A549 (cell line): ENCODE measurements at regions not wholly inside any gene's neighbourhood (a gene's known extent, or its start where the extent isn't known, plus 50 kb on each side); places are given as distances from the start of the nearest gene placed in this dataset.

Experiments used
- ATAC-seq, 2 experiments: fragments of 200-7000 bp in 1 of 2; fragments of >200 bp in 1 of 2; cut with Nextera tagmentation in 1 of 2; cut with Tn5 transposase in 1 of 2; 3 replicates each; pipeline versions ENCODE4 v1.8.0 to v1.9.1; 2018 to 2020; ENCODE audit warnings: mild to moderate bottlenecking in 1 of 2, moderate library complexity in 1 of 2
- CTCF ChIA-PET: fragments of 300-600 bp; sonication (Branson Sonifier 250); formaldehyde crosslinking; extraction: SDS; loops from one replicate; lab custom pipeline; 2021; ENCODE audit warnings: antibody characterized with exemption, inconsistent platforms; lab: Yijun Ruan, JAX
- POLR2A ChIA-PET: fragments of 350-600 bp; formaldehyde crosslinking; extraction: SDS; loops from one replicate; lab custom pipeline; 2021; ENCODE audit warnings: antibody characterized with exemption, inconsistent platforms; lab: Yijun Ruan, JAX
- DNase-seq, 2 experiments: peaks; one replicate each; pipeline versions ENCODE4 v3.0.0 to v3.0.0-alpha.2; 2011 to 2016; ENCODE audit warnings: low read depth in 1 of 2, low spot score in 1 of 2
- FAIRE-seq: peaks from 2 replicates; lab custom pipeline; 2011; peaks lifted over from hg19 to GRCh38; lab: Jason Lieb, UNC
- H3K27ac ChIP-seq, 2 experiments: fragments of >200 bp; sonication (Bioruptor Twin); formaldehyde crosslinking; 3 replicates each; pipeline ENCODE4 v1.5.1; 2016 to 2017
- H3K4me1 ChIP-seq: fragments of >200 bp; sonication (Bioruptor Twin); formaldehyde crosslinking; 3 replicates; pipeline ENCODE4 v1.6.1; 2016
- H3K4me2 ChIP-seq: fragments of >200 bp; sonication (Bioruptor Twin); formaldehyde crosslinking; 3 replicates; pipeline ENCODE4 v1.6.1; 2016
- H3K4me3 ChIP-seq: fragments of >200 bp; sonication (Bioruptor Twin); formaldehyde crosslinking; 3 replicates; pipeline ENCODE4 v1.5.1; 2016
- H3K9me3 ChIP-seq: fragments of >200 bp; sonication (Bioruptor Twin); formaldehyde crosslinking; 3 replicates; pipeline ENCODE4 v1.6.1; 2016
- CBX2 ChIP-seq: fragments of 200-600 bp; sonication (generic); IDR thresholded peaks from 2 replicates; pipeline ENCODE4 v1.6.1; 2016; ENCODE audit warnings: low read depth, mild to moderate bottlenecking, borderline replicate concordance
- CBX8 ChIP-seq: fragments of 200-600 bp; sonication (generic); IDR thresholded peaks from 2 replicates; pipeline ENCODE4 v1.6.1; 2016
- CEBPB ChIP-seq, 2 experiments: fragments of >200 bp in 1 of 2; sonication (Bioruptor Twin) in 1 of 2; formaldehyde crosslinking in 1 of 2; IDR thresholded peaks; 2 replicates each; pipeline ENCODE4 v1.6.1; 2012 to 2016
- CHD2 ChIP-seq: fragments of 150-350 bp; IDR thresholded peaks from 2 replicates; pipeline ENCODE4 v1.6.1; 2014; ENCODE audit warnings: low read length; ENCODE audit not compliant: partially characterized antibody
- CHD4 ChIP-seq: fragments of 200-600 bp; sonication (generic); IDR thresholded peaks from 2 replicates; pipeline ENCODE4 v1.6.1; 2016; ENCODE audit warnings: antibody characterized with exemption, mild to moderate bottlenecking, borderline replicate concordance
- EHF ChIP-seq: fragments of 250-450 bp; sonication (Bioruptor Pico); IDR thresholded peaks from 2 replicates; pipeline ENCODE4 v1.5.0; 2020; ENCODE audit warnings: mild to moderate bottlenecking
- EP300 ChIP-seq, 2 experiments: fragments of >200 bp; sonication (Bioruptor Twin); formaldehyde crosslinking; IDR thresholded peaks; 2 replicates in 1 of 2; 3 replicates in 1 of 2; pipeline ENCODE4 v1.6.1; 2016 to 2017
- ESRRA ChIP-seq: fragments of 150-350 bp; IDR thresholded peaks from 2 replicates; pipeline ENCODE4 v1.6.1; 2014; ENCODE audit warnings: mild to moderate bottlenecking, low read length, borderline replicate concordance
- FOSL2 ChIP-seq, 2 experiments: fragments of 450-650 bp in 1 of 2; fragments of >200 bp in 1 of 2; sonication (Bioruptor Twin) in 1 of 2; formaldehyde crosslinking; IDR thresholded peaks; 2 replicates each; pipeline versions ENCODE4 v1.5.0 to v1.6.1; 2016 to 2020; ENCODE audit warnings: mild to moderate bottlenecking in 1 of 2, moderate library complexity in 1 of 2
- GATA3 ChIP-seq: IDR thresholded peaks from 2 replicates; pipeline ENCODE4 v1.6.1; 2012; ENCODE audit warnings: borderline replicate concordance
- HEYL ChIP-seq: fragments of 250-450 bp; sonication (Bioruptor Pico); IDR thresholded peaks from 2 replicates; pipeline ENCODE4 v1.8.0; 2021; ENCODE audit warnings: mild to moderate bottlenecking, moderate library complexity
- HMGXB4 ChIP-seq: fragments of 250-450 bp; sonication (Bioruptor Pico); IDR thresholded peaks from 2 replicates; pipeline ENCODE4 v1.5.0; 2021; ENCODE audit warnings: mild to moderate bottlenecking, moderate library complexity, borderline replicate concordance
- HOXA7 ChIP-seq: fragments of 250-450 bp; sonication (Bioruptor Pico); IDR thresholded peaks from 2 replicates; pipeline ENCODE4 v1.5.0; 2020; ENCODE audit warnings: mild to moderate bottlenecking, moderate library complexity
- HOXB13 ChIP-seq: fragments of 250-450 bp; sonication (Bioruptor Pico); IDR thresholded peaks from 2 replicates; pipeline ENCODE4 v1.5.0; 2020; ENCODE audit warnings: low read depth, mild to moderate bottlenecking, moderate library complexity
- JUN ChIP-seq, 2 experiments: fragments of >200 bp; sonication (Bioruptor Twin); formaldehyde crosslinking; IDR thresholded peaks; 2 replicates in 1 of 2; 3 replicates in 1 of 2; pipeline ENCODE4 v1.6.1; 2016 to 2017
- KDM1A ChIP-seq: fragments of 200-600 bp; sonication (generic); IDR thresholded peaks from 2 replicates; pipeline ENCODE4 v1.6.1; 2016; ENCODE audit warnings: low read depth, mild to moderate bottlenecking
- MAFK ChIP-seq: fragments of 450-650 bp; IDR thresholded peaks from 2 replicates; pipeline ENCODE4 v1.6.1; 2014; ENCODE audit not compliant: partially characterized antibody
- MAX ChIP-seq: IDR thresholded peaks from 2 replicates; pipeline ENCODE4 v1.6.1; 2012
- NFE2L2 ChIP-seq: fragments of 150-350 bp; conservative IDR thresholded peaks from 2 replicates; pipeline ENCODE4 v1.6.1; 2014; ENCODE audit warnings: low read length
- NR3C1 ChIP-seq: fragments of >200 bp; sonication (Bioruptor Twin); formaldehyde crosslinking; IDR thresholded peaks from 3 replicates; pipeline ENCODE4 v1.6.1; 2017
- POLR2AphosphoS2 ChIP-seq: conservative IDR thresholded peaks from 2 replicates; pipeline ENCODE4 v1.6.1; 2012; ENCODE audit warnings: low read length, improper control_type of control experiment, inconsistent platforms
- RAD21 ChIP-seq, 2 experiments: fragments of >200 bp in 1 of 2; sonication (Bioruptor Twin) in 1 of 2; formaldehyde crosslinking in 1 of 2; IDR thresholded peaks in 1 of 2; conservative IDR thresholded peaks in 1 of 2; 2 replicates in 1 of 2; 3 replicates in 1 of 2; pipeline ENCODE4 v1.6.1; 2012 to 2018; ENCODE audit warnings: inconsistent platforms in 1 of 2
- RCOR1 ChIP-seq: fragments of 150-350 bp; IDR thresholded peaks from 2 replicates; pipeline ENCODE4 v1.6.1; 2014; ENCODE audit warnings: antibody characterized with exemption, low read length, low read depth
- REST ChIP-seq: fragments of 200-600 bp; sonication (generic); IDR thresholded peaks from 2 replicates; pipeline ENCODE4 v1.6.1; 2016; ENCODE audit warnings: antibody characterized with exemption, mild to moderate bottlenecking, moderate library complexity
- RFX5 ChIP-seq: fragments of 450-650 bp; IDR thresholded peaks from 2 replicates; pipeline ENCODE4 v1.7.1; 2014; ENCODE audit warnings: antibody characterized with exemption, mild to moderate bottlenecking, moderate library complexity
- SMC3 ChIP-seq: fragments of >200 bp; sonication (Bioruptor Twin); formaldehyde crosslinking; IDR thresholded peaks from 3 replicates; pipeline ENCODE4 v1.6.1; 2018; ENCODE audit warnings: inconsistent platforms
- TFCP2L1 ChIP-seq: fragments of 250-450 bp; sonication (Bioruptor Pico); IDR thresholded peaks from 2 replicates; pipeline ENCODE4 v1.5.0; 2021; ENCODE audit warnings: mild to moderate bottlenecking
- TP53 ChIP-seq: fragments of 250-450 bp; sonication (Bioruptor Pico); IDR thresholded peaks from 2 replicates; pipeline ENCODE4 v1.5.0; 2021; ENCODE audit warnings: mild to moderate bottlenecking, moderate library complexity
- ZC3H11A ChIP-seq: fragments of 450-650 bp; IDR thresholded peaks from 2 replicates; pipeline ENCODE4 v1.6.1; 2014; ENCODE audit warnings: antibody characterized with exemption, mild to moderate bottlenecking
- ZFP36 ChIP-seq: fragments of 450-650 bp; IDR thresholded peaks from 2 replicates; pipeline ENCODE4 v1.6.1; 2014; ENCODE audit warnings: borderline replicate concordance; ENCODE audit not compliant: partially characterized antibody
- ZSCAN20 ChIP-seq: fragments of 250-450 bp; sonication (Bioruptor Pico); IDR thresholded peaks from 2 replicates; pipeline ENCODE4 v1.8.0; 2022; ENCODE audit warnings: mild to moderate bottlenecking, moderate library complexity
- WGBS: methylation state at CpG from one replicate; pipeline ENCODE4 v1.1.6; 2017; ENCODE audit errors: missing lambda C conversion rate; 5-methylcytosine and 5-hydroxymethylcytosine counted together

- TF ChIP-seq MAFK (no peak), JUN (IDR thresholded peaks at IDR 0.05) (no peak), REST (no peak), ZSCAN20 (CRISPR knock-in tag) (no peak), CHD4 (no peak), ESRRA (no peak), POLR2AphosphoS2 (no peak), CEBPB (IDR thresholded peaks at IDR 0.05) (no peak), TFCP2L1 (CRISPR knock-in tag) (no peak), HEYL (CRISPR knock-in tag) (no peak), MAX (no peak), EP300 (IDR thresholded peaks at IDR 0.05) (no peak), NFE2L2 (no peak), CBX8 (no peak), SMC3 (no peak), RAD21 (conservative IDR thresholded peaks at IDR 0.05 in 1 of 2, IDR thresholded peaks at IDR 0.05 in 1 of 2) (no peak), EHF (CRISPR knock-in tag) (no peak), HOXB13 (CRISPR knock-in tag) (no peak), ZC3H11A (no peak), ZFP36 (no peak)
- ChIA-PET CTCF (no interaction called here), POLR2A (no interaction called here)
- 0% methylated on average over 2 of the region's 2 CpGs for WGBS
- H3K9me3 ChIP-seq, result peaks cover under 1% of the 10 kb centered on the region; the same call in 1 of the 3 replicates
- H3K4me1 ChIP-seq, result no peaks in the 10 kb centered on the region
- no peak for ATAC-seq
- no peak overlapping the region for H3K4me2 ChIP-seq
- H3K4me3 ChIP-seq, result no peak overlapping the region
- no peak overlapping the region for H3K27ac ChIP-seq
- DNase-seq, result no peak
- FAIRE-seq, result no peak
Observed at GRCh38 chrX:150051096-150051495, 112.8 kb upstream of the EOLA2 start.

GRCh38 chrX:150052226-150052625 lies 113.9 kb upstream of the EOLA2 start:
- no peak overlapping the region for H3K4me3 ChIP-seq
- ATAC-seq, result no peak
- 77% methylated on average over 1 of the region's 1 CpG for WGBS

GRCh38 chrX:150058728-150059127 lies 120.4 kb upstream of the EOLA2 start:
- Histone ChIP-seq H3K4me3 (no peak overlapping the region), H3K4me2 (no peak overlapping the region), H3K9me3 (no peaks in the 10 kb centered on the region), H3K4me1 (peaks cover 14% of the 10 kb centered on the region), H3K27ac (no peak overlapping the region)
- CTCF ChIA-PET, result no interaction called here
- no peak for DNase-seq
- no peak for ATAC-seq
- FAIRE-seq, result peak; percentile 7
- POLR2A ChIA-PET, result no interaction called here
- WGBS, result 93% methylated on average over 1 of the region's 1 CpG
- TF ChIP-seq HOXB13 (CRISPR knock-in tag), result no peak
- no peak for TF ChIP-seq ZC3H11A
- no peak for TF ChIP-seq HMGXB4 (CRISPR knock-in tag)
- no peak for TF ChIP-seq FOSL2 (IDR thresholded peaks at IDR 0.05)
- no peak for TF ChIP-seq FOSL2 (CRISPR knock-in tag; IDR thresholded peaks at IDR 0.05)
- TF ChIP-seq NR3C1, result no peak
- no peak for TF ChIP-seq GATA3
- no peak for TF ChIP-seq ZFP36
- TF ChIP-seq ESRRA, result no peak
- no peak for TF ChIP-seq TP53 (CRISPR knock-in tag)
- no peak for TF ChIP-seq RCOR1
- TF ChIP-seq TFCP2L1 (CRISPR knock-in tag), result no peak
- no peak for TF ChIP-seq HOXA7 (CRISPR knock-in tag)
- TF ChIP-seq RFX5, result no peak
- TF ChIP-seq KDM1A, result no peak
- TF ChIP-seq CBX2, result no peak

More at GRCh38 chrX:150052226-150052625, 113.9 kb upstream of the EOLA2 start:
- Histone ChIP-seq H3K27ac (no peak overlapping the region), H3K9me3 (no peaks in the 10 kb centered on the region), H3K4me2 (no peak overlapping the region), H3K4me1 (no peaks in the 10 kb centered on the region)
- ChIA-PET POLR2A (no interaction called here), CTCF (interaction anchor here (1.0 kb wide), 1 partner anchor 10 kb away, joined by 3 read pairs; no protein-coding TSS in a partner anchor)
- FAIRE-seq (no peak), DNase-seq (no peak)
- TF ChIP-seq RAD21 (conservative IDR thresholded peaks at IDR 0.05 in 1 of 2, IDR thresholded peaks at IDR 0.05 in 1 of 2), result no peak
- TF ChIP-seq CHD2, result no peak
- TF ChIP-seq ZSCAN20 (CRISPR knock-in tag), result no peak
- TF ChIP-seq CEBPB (IDR thresholded peaks at IDR 0.05), result no peak
- TF ChIP-seq KDM1A, result no peak
- no peak for TF ChIP-seq CBX8
- TF ChIP-seq JUN (IDR thresholded peaks at IDR 0.05), result no peak
- TF ChIP-seq, all 56 proteins: peak for 0
